ENCODE measurements at regions not wholly inside any gene's neighbourhood (a gene's known extent, or its start where the extent isn't known, plus 50 kb on each side); places are given as distances from the start of the nearest gene placed in this dataset.

GRCh38 chr5:174191076-174191475 is 145.6 kb downstream of the NSG2 start:
- H3K36me3 ChIP-seq (ENCODE audit: low read depth) = no peaks in the 10 kb centered on the region
- DNase-seq = no peak
- no peaks in the 10 kb centered on the region for H3K4me1 ChIP-seq (ENCODE audit: low read depth)
- intact Hi-C loops (cut with DNase I, micrococcal nuclease) = no loop called here
- TF ChIP-seq CTCF (IDR thresholded peaks at IDR 0.05) = no peak
- H3K9me3 ChIP-seq = no peaks in the 10 kb centered on the region
- H3K4me3 ChIP-seq = no peak overlapping the region
- no peak for ATAC-seq

- H3K36me3 ChIP-seq (ENCODE audit: low read depth) = no peaks in the 10 kb centered on the region
- H3K9me3 ChIP-seq = no peaks in the 10 kb centered on the region
- DNase-seq = no peak
- intact Hi-C loops (cut with DNase I, micrococcal nuclease) = no loop called here
- no peaks in the 10 kb centered on the region for H3K4me1 ChIP-seq (ENCODE audit: low read depth)
- H3K4me3 ChIP-seq = no peak overlapping the region
- TF ChIP-seq CTCF (IDR thresholded peaks at IDR 0.05) = no peak
- ATAC-seq = no peak
These were observed 146.5 kb downstream of the NSG2 start for GRCh38 chr5:174191850-174192655.

GRCh38 chr5:174192901-174193300 is 147.4 kb downstream of the NSG2 start:
- no peak for TF ChIP-seq CTCF (IDR thresholded peaks at IDR 0.05)
- Histone ChIP-seq H3K9me3 (no peaks in the 10 kb centered on the region), H3K4me1 (ENCODE audit: low read depth) (no peaks in the 10 kb centered on the region), H3K36me3 (ENCODE audit: low read depth) (no peaks in the 10 kb centered on the region), H3K4me3 (no peak overlapping the region)
- ATAC-seq (no peak), DNase-seq (no peak)
- intact Hi-C loops (cut with DNase I, micrococcal nuclease) = no loop called here

- TF ChIP-seq CTCF (IDR thresholded peaks at IDR 0.05) = no peak
- DNase-seq (no peak), ATAC-seq (no peak)
- Histone ChIP-seq H3K4me3 (no peak overlapping the region), H3K9me3 (no peaks in the 10 kb centered on the region), H3K4me1 (ENCODE audit: low read depth) (no peaks in the 10 kb centered on the region), H3K36me3 (ENCODE audit: low read depth) (no peaks in the 10 kb centered on the region)
- intact Hi-C loops (cut with DNase I, micrococcal nuclease) = no loop called here
These were observed 150.0 kb downstream of the NSG2 start for GRCh38 chr5:174195517-174195916.

GRCh38 chr5:174197929-174198328 is 152.4 kb downstream of the NSG2 start:
- intact Hi-C loops (cut with DNase I, micrococcal nuclease) = no loop called here
- no peaks in the 10 kb centered on the region for H3K9me3 ChIP-seq
- DNase-seq (no peak), ATAC-seq (no peak)
- TF ChIP-seq CTCF (IDR thresholded peaks at IDR 0.05) = no peak
- H3K36me3 ChIP-seq (ENCODE audit: low read depth) = no peaks in the 10 kb centered on the region
- no peaks in the 10 kb centered on the region for H3K4me1 ChIP-seq (ENCODE audit: low read depth)
- no peak overlapping the region for H3K4me3 ChIP-seq

All from mucosa of descending colon (tissue), 3 donors.